ENCODE measurements at regions not wholly inside any gene's neighbourhood (a gene's known extent, or its start where the extent isn't known, plus 50 kb on each side); places are given as distances from the start of the nearest gene placed in this dataset.
A peak's percentile ranks its signal among the peaks of the same experiment; 100 is the strongest.
"Not testable (repeated sequence)": the region's sequence is repeated elsewhere in the genome, so short reads cannot be mapped to it uniquely, and the experiment has no call there.

DNA sequence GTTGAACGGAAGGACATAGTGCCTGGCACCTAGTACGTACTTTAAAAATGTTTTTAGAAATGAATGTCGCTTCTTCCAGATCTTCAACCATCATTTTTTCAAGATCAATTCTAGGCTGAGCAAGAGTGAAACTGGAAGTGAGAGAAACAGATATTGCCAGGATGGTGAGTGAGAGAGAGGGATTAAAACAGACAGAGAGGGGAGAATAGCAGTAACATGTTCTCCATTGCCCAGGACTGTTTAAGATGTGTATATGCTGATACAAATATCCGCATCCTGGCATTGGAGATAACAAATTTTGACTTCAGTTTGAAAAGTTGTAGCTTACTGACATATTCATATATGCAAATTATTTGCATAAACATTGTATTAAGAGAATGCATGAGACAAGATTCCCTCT is 1156.1 kb downstream of the TBL1XR1 start:
- Histone ChIP-seq H3K9ac (ENCODE audit: low read length) (no peak overlapping the region), H3K27me3 (ENCODE audit: low read length) (no peaks in the 10 kb centered on the region), H3K79me2 (ENCODE audit: low read length) (no peaks in the 10 kb centered on the region), H3K4me3 (ENCODE audit: low read length) (0 out of 2 replicates have a peak overlapping the region, but pooled peaks have one; percentile 4), H2AFZ (ENCODE audit: low read length) (no peak overlapping the region), H3K4me2 (ENCODE audit: low read depth, low read length, poor library complexity, severe bottlenecking) (no peak overlapping the region), H3K27ac (ENCODE audit: low read length) (no peak overlapping the region), H3K36me3 (ENCODE audit: insufficient read depth, low read length) (no peaks in the 10 kb centered on the region), H3K9me2 (replicated peaks; ENCODE audit: insufficient read depth, low read length) (no peaks in the 10 kb centered on the region), H3K4me1 (ENCODE audit: low read length) (no peaks in the 10 kb centered on the region), H4K20me1 (ENCODE audit: insufficient read depth, low read depth, low read length) (no peaks in the 10 kb centered on the region), H3K9me3 (ENCODE audit: low read length) (peaks cover 27% of the 10 kb centered on the region)
- no peak for DNase-seq

DNA sequence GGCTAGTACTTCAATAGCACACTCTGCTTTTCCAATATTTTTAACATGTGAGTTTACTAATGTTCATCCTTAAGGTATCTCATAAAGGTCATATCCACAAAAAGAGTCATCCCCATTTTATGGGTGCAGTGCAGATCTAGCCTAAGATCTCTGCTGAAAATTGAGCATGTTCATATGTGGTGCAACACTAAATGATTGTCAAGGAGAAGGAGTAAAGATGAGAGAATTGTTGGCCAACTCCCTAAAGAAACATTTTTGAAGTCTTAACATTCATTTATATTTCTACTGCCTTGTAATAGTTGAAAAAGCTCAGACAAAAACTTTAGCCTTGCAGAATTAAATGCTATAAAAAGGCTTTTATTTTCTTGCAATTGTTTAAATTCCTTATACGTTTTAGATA is 1159.6 kb downstream of the TBL1XR1 start:
- Histone ChIP-seq H3K4me3 (ENCODE audit: low read length) (no peak overlapping the region), H3K9me3 (ENCODE audit: low read length) (peaks cover 34% of the 10 kb centered on the region), H2AFZ (ENCODE audit: low read length) (no peak overlapping the region), H3K27me3 (ENCODE audit: low read length) (no peaks in the 10 kb centered on the region), H3K4me2 (ENCODE audit: low read depth, low read length, poor library complexity, severe bottlenecking) (no peak overlapping the region), H3K9ac (ENCODE audit: low read length) (no peak overlapping the region), H3K9me2 (replicated peaks; ENCODE audit: insufficient read depth, low read length) (no peaks in the 10 kb centered on the region), H4K20me1 (ENCODE audit: insufficient read depth, low read depth, low read length) (no peaks in the 10 kb centered on the region), H3K27ac (ENCODE audit: low read length) (no peak overlapping the region), H3K79me2 (ENCODE audit: low read length) (no peaks in the 10 kb centered on the region), H3K36me3 (ENCODE audit: insufficient read depth, low read length) (no peaks in the 10 kb centered on the region), H3K4me1 (ENCODE audit: low read length) (no peaks in the 10 kb centered on the region)
- DNase-seq, result no peak

- H3K27ac ChIP-seq (ENCODE audit: low read length), result no peak overlapping the region
- no peaks in the 10 kb centered on the region for H3K36me3 ChIP-seq (ENCODE audit: insufficient read depth, low read length)
- H4K20me1 ChIP-seq (ENCODE audit: insufficient read depth, low read depth, low read length), result no peaks in the 10 kb centered on the region
- H3K4me1 ChIP-seq (ENCODE audit: low read length), result no peaks in the 10 kb centered on the region
- no peaks in the 10 kb centered on the region for H3K9me2 ChIP-seq (replicated peaks; ENCODE audit: insufficient read depth, low read length)
- H3K4me3 ChIP-seq (ENCODE audit: low read length), result no peak overlapping the region; the same call in 1 of the 2 replicates
- H3K9me3 ChIP-seq (ENCODE audit: low read length), result peaks cover 42% of the 10 kb centered on the region
- H3K79me2 ChIP-seq (ENCODE audit: low read length), result no peaks in the 10 kb centered on the region
- H2AFZ ChIP-seq (ENCODE audit: low read length), result no peak overlapping the region
- no peak overlapping the region for H3K4me2 ChIP-seq (ENCODE audit: low read depth, low read length, poor library complexity, severe bottlenecking)
- no peaks in the 10 kb centered on the region for H3K27me3 ChIP-seq (ENCODE audit: low read length)
- no peak for DNase-seq
- H3K9ac ChIP-seq (ENCODE audit: low read length), result no peak overlapping the region
These were observed 1165.2 kb downstream of the TBL1XR1 start for GRCh38 chr3:176032043-176032442.

DNA sequence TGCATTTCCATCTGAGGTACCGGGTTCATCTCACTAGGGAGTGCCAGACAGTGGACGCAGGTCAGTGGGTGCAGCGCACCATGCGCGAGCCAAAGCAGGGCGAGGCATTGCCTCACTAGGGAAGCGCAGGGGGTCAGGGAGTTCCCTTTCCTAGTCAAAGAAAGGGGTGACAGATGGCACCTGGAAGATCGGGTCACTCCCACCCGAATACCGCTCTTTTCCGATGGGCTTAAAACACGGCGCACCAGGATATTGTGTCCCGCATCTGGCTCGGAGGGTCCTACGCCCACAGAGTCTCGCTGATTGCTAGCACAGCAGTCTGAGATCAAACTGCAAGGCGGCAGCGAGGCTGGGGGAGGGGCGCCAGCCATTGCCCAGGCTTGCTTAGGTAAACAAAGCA is 1157.1 kb downstream of the NAALADL2 start:
- H3K4me3 ChIP-seq (ENCODE audit: low read length); H3K9me3 ChIP-seq (ENCODE audit: low read length); DNase-seq; H3K27me3 ChIP-seq (ENCODE audit: low read length); H4K20me1 ChIP-seq (ENCODE audit: insufficient read depth, low read depth, low read length); H3K79me2 ChIP-seq (ENCODE audit: low read length); H3K27ac ChIP-seq (ENCODE audit: low read length); H3K36me3 ChIP-seq (ENCODE audit: insufficient read depth, low read length); H3K9me2 ChIP-seq (replicated peaks; ENCODE audit: insufficient read depth, low read length); H3K9ac ChIP-seq (ENCODE audit: low read length); H3K4me1 ChIP-seq (ENCODE audit: low read length); H3K4me2 ChIP-seq (ENCODE audit: low read depth, low read length, poor library complexity, severe bottlenecking); H2AFZ ChIP-seq (ENCODE audit: low read length): not testable (repeated sequence)

- H3K27ac ChIP-seq (ENCODE audit: low read length); H3K36me3 ChIP-seq (ENCODE audit: insufficient read depth, low read length); H3K4me3 ChIP-seq (ENCODE audit: low read length); DNase-seq; H3K79me2 ChIP-seq (ENCODE audit: low read length); H3K4me2 ChIP-seq (ENCODE audit: low read depth, low read length, poor library complexity, severe bottlenecking); H4K20me1 ChIP-seq (ENCODE audit: insufficient read depth, low read depth, low read length); H3K27me3 ChIP-seq (ENCODE audit: low read length); H3K9ac ChIP-seq (ENCODE audit: low read length); H3K4me1 ChIP-seq (ENCODE audit: low read length); H3K9me2 ChIP-seq (replicated peaks; ENCODE audit: insufficient read depth, low read length); H2AFZ ChIP-seq (ENCODE audit: low read length): not testable (repeated sequence)
- peaks cover 13% of the 10 kb centered on the region for H3K9me3 ChIP-seq (ENCODE audit: low read length)
These were observed 1156.1 kb downstream of the NAALADL2 start for GRCh38 chr3:176015228-176015627.

GRCh38 chr3:176009256-176009655 is 1150.1 kb downstream of the NAALADL2 start:
- Histone ChIP-seq H3K9me3 (ENCODE audit: low read length) (peaks cover 32% of the 10 kb centered on the region), H3K27me3 (ENCODE audit: low read length) (no peaks in the 10 kb centered on the region), H3K4me1 (ENCODE audit: low read length) (no peaks in the 10 kb centered on the region), H3K9me2 (replicated peaks; ENCODE audit: insufficient read depth, low read length) (no peaks in the 10 kb centered on the region), H3K27ac (ENCODE audit: low read length) (no peak overlapping the region), H4K20me1 (ENCODE audit: insufficient read depth, low read depth, low read length) (no peaks in the 10 kb centered on the region), H2AFZ (ENCODE audit: low read length) (no peak overlapping the region), H3K4me2 (ENCODE audit: low read depth, low read length, poor library complexity, severe bottlenecking) (no peak overlapping the region), H3K4me3 (ENCODE audit: low read length) (no peak overlapping the region), H3K36me3 (ENCODE audit: insufficient read depth, low read length) (no peaks in the 10 kb centered on the region), H3K9ac (ENCODE audit: low read length) (no peak overlapping the region), H3K79me2 (ENCODE audit: low read length) (no peaks in the 10 kb centered on the region)
- DNase-seq, result no peak

- Histone ChIP-seq H3K79me2 (ENCODE audit: low read length) (no peaks in the 10 kb centered on the region), H2AFZ (ENCODE audit: low read length) (no peak overlapping the region), H3K9me3 (ENCODE audit: low read length) (peaks cover 33% of the 10 kb centered on the region), H3K4me1 (ENCODE audit: low read length) (no peaks in the 10 kb centered on the region), H3K4me3 (ENCODE audit: low read length) (no peak overlapping the region), H3K36me3 (ENCODE audit: insufficient read depth, low read length) (0 out of 2 replicates have a peak, but pooled peaks cover 2% of the 10 kb centered on the region), H4K20me1 (ENCODE audit: insufficient read depth, low read depth, low read length) (no peaks in the 10 kb centered on the region), H3K27ac (ENCODE audit: low read length) (no peak overlapping the region), H3K4me2 (ENCODE audit: low read depth, low read length, poor library complexity, severe bottlenecking) (no peak overlapping the region), H3K9me2 (replicated peaks; ENCODE audit: insufficient read depth, low read length) (no peaks in the 10 kb centered on the region), H3K9ac (ENCODE audit: low read length) (no peak overlapping the region), H3K27me3 (ENCODE audit: low read length) (no peaks in the 10 kb centered on the region)
- DNase-seq, result no peak
These were observed 1146.4 kb downstream of the NAALADL2 start for GRCh38 chr3:176005564-176005963.

- Histone ChIP-seq H3K9me2 (replicated peaks; ENCODE audit: insufficient read depth, low read length) (no peaks in the 10 kb centered on the region; the same call in 1 of the 2 replicates), H4K20me1 (ENCODE audit: insufficient read depth, low read depth, low read length) (no peaks in the 10 kb centered on the region), H3K79me2 (ENCODE audit: low read length) (no peaks in the 10 kb centered on the region), H3K36me3 (ENCODE audit: insufficient read depth, low read length) (no peaks in the 10 kb centered on the region), H3K27me3 (ENCODE audit: low read length) (no peaks in the 10 kb centered on the region), H3K9ac (ENCODE audit: low read length) (no peak overlapping the region), H3K9me3 (ENCODE audit: low read length) (peaks cover 13% of the 10 kb centered on the region), H3K4me2 (ENCODE audit: low read depth, low read length, poor library complexity, severe bottlenecking) (no peak overlapping the region), H2AFZ (ENCODE audit: low read length) (no peak overlapping the region), H3K4me1 (ENCODE audit: low read length) (no peaks in the 10 kb centered on the region), H3K27ac (ENCODE audit: low read length) (no peak overlapping the region), H3K4me3 (ENCODE audit: low read length) (no peak overlapping the region)
- DNase-seq, result no peak
These were observed 1130.0 kb downstream of the NAALADL2 start for GRCh38 chr3:175989161-175989560.

DNA sequence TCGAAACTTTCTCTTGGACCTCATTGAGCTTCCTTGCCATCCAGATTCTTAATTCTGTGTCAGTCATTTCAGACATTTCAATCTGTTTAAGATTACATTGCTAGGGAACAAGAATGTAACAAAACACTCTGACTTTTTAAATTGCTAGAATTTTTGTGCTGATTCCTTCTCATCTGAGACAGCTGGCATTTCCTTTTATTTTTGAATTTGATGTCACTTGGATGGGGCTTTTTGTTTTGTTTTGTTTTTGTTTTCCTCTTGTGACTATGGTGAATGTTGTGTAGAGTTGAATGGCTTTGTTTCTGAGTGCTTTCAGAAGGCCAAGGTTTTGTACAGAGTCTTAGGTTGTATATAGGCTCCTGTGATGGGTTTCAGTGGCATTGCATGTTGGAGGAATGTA is 1129.3 kb downstream of the NAALADL2 start:
- no peaks in the 10 kb centered on the region for H3K36me3 ChIP-seq (ENCODE audit: insufficient read depth, low read length)
- no peak overlapping the region for H3K27ac ChIP-seq (ENCODE audit: low read length)
- H3K9me3 ChIP-seq (ENCODE audit: low read length), result peaks cover 13% of the 10 kb centered on the region
- no peaks in the 10 kb centered on the region; the same call in 1 of the 2 replicates for H3K9me2 ChIP-seq (replicated peaks; ENCODE audit: insufficient read depth, low read length)
- no peak overlapping the region for H2AFZ ChIP-seq (ENCODE audit: low read length)
- H3K9ac ChIP-seq (ENCODE audit: low read length), result no peak overlapping the region
- H4K20me1 ChIP-seq (ENCODE audit: insufficient read depth, low read depth, low read length), result no peaks in the 10 kb centered on the region
- DNase-seq, result no peak
- no peaks in the 10 kb centered on the region for H3K4me1 ChIP-seq (ENCODE audit: low read length)
- H3K4me2 ChIP-seq (ENCODE audit: low read depth, low read length, poor library complexity, severe bottlenecking), result no peak overlapping the region
- no peak overlapping the region for H3K4me3 ChIP-seq (ENCODE audit: low read length)
- no peaks in the 10 kb centered on the region for H3K27me3 ChIP-seq (ENCODE audit: low read length)
- no peaks in the 10 kb centered on the region for H3K79me2 ChIP-seq (ENCODE audit: low read length)
